GM03348 (cell line): ENCODE measurements at regions not wholly inside any gene's neighbourhood (a gene's known extent, or its start where the extent isn't known, plus 50 kb on each side); places are given as distances from the start of the nearest gene placed in this dataset.
"Not testable (repeated sequence)": the region's sequence is repeated elsewhere in the genome, so short reads cannot be mapped to it uniquely, and the experiment has no call there.

Experiments
- DNase-seq: peaks from one replicate; pipeline ENCODE4 v3.0.0; 2012; ENCODE audit warnings: low spot score

DNA sequence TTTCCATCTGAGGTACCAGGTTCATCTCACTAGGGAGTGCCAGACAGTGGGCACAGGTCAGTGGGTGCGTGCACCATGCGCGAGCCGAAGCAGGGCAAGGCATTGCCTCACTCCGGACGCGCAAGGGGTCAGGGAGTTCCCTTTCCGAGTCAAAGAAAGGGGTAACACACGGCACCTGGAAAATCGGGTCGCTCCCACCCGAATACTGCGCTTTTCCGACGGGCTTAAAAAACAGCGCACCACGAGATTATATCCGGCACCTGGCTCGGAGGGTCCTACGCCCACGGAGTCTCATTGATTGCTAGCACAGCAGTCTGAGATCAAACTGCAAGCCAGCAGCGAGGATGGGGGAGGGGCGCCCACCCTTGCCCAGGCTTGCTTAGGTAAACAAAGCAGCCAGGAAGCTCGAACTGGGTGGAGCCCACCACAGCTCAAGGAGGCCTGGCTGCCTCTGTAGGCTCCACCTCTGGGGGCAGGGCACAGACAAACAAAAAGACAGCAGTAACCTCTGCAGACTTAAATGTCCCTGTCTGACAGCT lies 242.5 kb downstream of the CYLC2 start:
- not testable (repeated sequence) for DNase-seq

DNA sequence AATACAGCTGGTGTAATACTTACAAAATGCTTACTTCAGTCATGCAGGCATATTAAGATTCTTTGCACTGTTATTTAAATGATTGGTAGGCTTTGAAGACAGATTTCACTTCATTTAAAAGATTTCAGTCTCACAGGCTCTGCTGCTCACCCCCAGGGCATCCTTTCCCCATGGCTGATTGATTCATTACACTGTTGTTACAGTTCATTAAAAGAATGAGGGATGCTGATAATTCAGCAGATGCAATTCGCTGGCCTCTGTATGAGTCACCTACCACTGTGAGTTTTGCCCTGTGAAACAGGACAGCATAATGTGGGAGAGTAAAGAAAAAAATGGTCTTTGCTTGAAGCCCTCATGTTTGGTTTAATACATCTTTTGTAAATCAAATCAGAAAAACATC lies 246.9 kb downstream of the CYLC2 start:
- DNase-seq, result no peak

DNA sequence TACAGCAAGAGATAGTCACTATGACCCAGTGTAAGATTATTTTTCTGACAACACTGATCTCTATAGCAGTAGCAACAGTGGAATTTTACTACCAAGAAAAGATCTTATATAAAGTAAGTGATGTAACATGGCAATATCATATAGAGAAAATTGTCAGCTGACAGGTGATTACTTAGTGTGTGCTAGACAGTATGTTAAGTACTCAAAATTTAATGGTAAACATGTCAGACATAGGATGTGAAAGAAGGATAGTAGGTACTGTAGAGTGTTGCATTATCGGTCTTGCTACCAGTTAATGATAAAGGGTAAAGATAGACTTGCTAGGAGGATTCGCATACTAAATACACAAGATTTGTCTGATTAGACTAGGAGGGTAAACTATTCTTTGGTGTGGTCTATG lies 247.4 kb downstream of the CYLC2 start:
- DNase-seq, result no peak

DNA sequence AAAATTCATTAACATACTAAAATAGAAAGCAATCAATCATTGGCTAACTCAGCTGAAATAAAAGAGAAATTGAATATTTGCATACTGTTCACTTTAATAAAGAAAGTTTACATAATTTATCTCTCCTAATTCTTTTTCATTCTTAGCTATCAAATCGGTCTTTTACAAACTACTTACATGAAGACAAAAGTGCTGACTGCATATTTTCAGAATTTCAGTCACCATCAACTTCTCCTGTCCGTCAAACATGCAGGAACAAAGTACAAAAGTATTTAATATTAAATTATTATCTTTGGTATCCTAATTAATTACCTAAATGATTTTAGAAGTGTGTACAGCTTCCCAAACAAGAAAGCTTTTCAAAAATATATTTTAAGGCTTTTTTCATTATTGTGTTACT lies 248.4 kb downstream of the CYLC2 start:
- no peak for DNase-seq

DNA sequence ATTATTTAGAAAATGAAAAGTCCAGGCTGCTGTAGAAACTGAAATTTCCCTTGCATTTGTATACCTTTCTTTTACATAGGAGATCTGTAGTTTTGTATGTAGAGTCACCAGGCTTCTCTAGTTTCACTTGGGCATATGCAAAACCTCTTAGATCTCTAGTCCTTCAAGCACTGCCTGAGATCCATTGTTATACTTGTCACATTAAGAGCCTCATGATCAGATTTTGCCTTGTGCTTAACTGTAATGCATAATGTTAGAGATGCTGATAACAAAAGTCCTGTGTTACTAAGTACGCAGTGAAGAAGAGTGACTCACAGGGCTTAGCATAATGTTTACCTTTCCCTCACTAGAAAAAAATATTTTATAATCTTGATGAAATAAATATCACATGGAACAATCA lies 250.2 kb downstream of the CYLC2 start:
- DNase-seq, result no peak

DNA sequence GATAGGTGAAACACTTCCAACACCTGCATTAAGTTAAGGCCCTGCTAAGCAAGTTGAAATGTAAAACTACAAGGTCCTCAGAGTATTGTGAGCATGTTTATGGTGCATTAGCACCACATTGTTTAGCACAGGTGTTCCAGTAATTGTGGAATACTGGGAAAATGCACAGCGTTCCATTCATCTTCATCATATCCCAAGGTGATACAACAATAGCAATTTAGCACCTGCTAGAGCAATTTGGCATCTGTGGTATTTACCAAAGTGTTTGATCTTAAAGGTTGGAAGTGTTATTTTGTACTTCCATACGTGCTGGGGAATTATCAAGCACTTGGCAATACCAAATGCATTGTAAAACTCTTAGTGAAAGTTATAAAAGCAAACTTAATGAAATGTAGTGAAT lies 266.8 kb downstream of the CYLC2 start:
- no peak for DNase-seq

DNA sequence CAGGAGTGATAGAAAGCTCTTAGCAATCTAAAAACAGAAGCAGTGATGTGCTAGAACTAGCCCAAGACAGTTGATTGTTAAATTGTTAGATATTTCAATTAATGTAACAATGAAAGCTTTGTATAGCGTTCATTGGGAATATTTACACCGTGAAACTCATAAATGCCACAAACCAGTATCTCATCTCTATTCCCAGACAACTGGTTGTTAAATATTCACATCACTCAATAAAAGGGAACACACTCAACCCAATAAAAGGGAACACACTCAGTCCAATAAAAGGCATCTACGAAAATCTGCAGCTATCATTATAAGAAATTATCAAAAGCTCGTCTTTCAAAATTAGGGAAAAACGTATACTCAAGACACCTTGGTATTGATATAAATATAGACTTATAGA lies 270.9 kb downstream of the CYLC2 start:
- no peak for DNase-seq

DNA sequence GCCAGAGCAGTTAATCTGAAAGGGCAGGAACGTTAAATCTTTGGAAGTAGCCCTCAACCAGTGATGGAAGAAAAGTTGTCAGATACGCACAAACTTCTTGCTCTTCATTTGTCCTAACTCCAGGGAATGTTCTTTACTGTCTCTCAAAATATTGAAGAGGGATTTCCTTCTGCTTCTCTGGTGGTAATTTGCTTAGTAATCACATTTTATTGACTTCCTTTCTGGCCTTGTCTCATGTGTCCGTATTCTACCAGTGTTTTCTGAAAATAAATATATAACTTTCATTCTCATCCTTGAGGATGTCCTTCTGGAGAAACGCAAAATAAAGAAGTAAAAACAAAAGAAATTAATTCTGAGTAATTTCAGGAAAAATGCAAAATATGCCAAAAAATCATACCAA lies 282.1 kb downstream of the CYLC2 start:
- DNase-seq, result no peak

DNA sequence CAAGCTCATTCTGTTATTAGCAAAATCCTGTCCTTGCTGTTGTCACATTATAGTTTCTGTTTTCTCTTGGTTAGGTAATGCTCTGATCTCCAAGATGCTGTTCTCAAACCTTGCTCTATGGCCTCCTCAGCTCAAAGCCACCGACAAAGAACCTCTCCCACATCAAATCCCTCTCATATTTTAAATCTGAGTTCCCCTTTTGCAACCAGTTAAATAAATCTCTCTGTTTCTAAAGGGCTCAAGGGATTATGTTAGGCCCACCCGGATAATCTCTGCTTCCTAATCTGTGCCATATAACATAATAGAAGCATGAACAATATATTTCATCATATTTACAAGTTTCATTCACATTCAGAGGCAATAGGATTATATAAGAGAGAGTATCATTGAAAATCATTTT lies 286.0 kb downstream of the CYLC2 start:
- no peak for DNase-seq

DNA sequence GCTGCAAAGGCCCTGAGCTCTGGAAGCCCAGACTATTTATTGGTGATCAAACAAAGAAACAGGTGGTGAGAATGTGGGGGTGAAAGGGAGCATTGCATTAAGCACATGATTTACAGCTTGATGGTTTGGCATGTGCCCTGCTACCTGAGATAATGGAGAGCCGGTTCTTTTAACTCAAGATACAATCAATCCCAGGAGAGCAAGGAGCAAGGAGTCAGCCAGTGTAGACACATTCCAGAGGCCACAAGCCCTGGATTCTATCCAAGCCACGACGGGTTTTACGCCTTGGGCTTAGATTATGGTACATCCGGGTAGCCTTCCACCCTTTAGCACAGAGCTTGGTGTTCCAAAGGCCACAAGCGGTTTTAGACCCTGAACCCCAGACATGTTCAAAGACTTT lies 292.2 kb downstream of the CYLC2 start:
- DNase-seq, result no peak

DNA sequence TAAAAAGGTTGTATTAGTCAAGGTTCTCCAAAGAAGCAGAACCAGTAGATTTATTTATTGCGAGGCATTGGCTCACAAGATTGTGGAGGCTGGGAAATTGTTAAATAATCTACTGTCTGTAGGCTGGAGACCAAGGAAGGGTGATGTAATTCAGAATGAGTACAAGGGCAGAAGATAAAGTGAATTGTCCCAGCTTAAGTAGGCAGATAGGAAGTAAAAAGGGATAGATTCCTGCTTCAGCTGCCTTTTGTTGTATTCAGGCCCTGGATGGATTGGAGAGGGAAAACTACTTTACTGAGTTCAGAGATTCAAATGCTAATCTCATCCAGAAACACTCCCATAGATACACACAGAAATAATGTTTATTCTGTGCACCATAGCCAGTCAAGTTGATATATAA lies 301.1 kb downstream of the CYLC2 start:
- no peak for DNase-seq

DNA sequence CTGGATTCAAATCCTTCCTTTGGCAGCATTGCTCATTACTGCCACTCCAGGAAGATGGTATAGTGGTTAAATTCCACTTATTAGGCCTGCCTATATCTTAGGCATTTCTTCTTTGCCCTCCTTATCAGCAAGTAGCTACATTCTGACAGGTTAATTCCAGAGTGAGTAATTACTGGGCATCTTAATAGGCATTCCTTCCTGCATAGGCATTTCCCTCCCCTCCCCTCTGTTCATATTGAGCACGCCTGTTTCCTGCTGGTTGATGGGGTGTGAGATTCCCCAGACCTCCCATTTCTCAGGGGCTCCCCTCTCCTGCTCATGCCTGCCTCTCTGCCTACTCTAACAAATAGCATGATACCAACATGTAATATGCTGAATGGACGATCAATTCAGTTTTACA lies 305.9 kb downstream of the CYLC2 start:
- no peak for DNase-seq

DNA sequence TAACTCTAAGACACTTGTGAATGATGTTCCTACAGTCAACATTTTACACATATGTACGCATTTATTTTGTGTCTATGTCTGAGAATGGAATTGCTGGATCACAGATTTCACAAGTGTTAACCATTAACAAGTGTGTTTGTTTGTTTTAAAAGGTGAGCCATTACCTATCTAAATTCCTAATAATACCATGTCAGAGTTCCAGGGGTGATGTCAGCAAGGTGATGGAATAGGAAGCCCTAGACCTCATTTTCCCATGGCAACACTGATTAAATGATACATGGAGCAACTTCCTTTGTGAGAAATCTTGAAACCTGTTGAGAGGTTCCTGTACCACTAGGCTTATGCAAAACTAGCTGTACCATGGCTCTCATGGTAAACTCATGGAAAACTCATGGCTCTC lies 309.7 kb downstream of the CYLC2 start:
- DNase-seq, result no peak

DNA sequence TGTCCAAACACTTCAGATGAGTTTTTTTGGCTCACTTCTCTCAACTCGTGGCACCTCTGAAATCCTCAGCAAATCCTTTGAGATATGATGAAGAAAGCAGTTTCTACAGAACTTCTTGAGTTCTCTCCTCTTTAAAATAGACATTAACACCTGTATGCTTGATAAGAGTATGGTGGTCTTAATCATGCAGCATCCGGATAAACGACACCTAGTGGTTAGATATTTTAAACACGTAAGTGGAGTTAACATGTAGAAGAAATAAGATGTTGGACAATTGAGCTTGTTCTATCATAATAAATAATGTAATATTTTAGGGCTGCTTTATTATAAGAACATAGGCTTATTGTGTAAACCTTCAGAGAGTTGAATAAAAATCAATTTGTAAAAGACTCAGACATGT lies 324.8 kb downstream of the CYLC2 start:
- DNase-seq, result no peak

DNA sequence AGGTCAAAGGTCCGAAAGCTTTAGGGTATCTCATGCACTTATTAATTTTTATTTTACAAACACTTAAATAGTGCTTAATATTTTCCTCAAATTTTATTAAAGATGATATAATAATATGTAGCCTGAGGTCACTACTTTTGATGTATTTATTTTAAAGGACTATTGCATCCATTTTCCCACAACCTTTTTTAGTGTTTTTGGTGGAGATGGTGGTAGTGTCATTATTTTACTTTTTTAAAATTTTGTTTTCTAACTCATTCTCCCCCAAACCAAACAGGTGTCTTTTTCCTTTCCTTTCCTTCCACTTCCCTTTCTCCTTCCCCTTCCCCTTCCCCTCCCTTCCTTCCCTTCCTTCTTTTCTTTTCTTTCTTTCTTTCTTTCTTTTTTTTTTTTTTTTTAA lies 328.6 kb downstream of the CYLC2 start:
- no peak for DNase-seq

DNA sequence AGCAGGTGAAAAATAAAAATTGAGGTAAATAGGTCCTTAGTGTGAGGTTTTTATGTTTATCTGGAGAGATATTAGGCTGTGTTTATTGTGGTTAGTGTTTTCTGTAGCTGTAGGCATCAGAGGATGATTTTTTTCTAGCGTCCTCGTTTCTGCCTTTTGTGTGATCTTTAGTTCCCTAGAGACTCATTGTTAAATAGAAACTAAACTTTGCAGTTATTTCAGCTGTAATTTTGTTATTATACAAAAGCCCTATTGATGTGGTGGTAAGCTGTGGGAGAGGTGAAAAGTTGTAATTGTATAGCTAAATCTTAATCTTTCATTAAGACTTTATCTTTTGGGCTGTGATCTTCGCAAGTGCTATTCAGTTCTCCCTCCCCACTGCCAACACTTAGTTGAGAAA lies 340.3 kb downstream of the CYLC2 start:
- no peak for DNase-seq

DNA sequence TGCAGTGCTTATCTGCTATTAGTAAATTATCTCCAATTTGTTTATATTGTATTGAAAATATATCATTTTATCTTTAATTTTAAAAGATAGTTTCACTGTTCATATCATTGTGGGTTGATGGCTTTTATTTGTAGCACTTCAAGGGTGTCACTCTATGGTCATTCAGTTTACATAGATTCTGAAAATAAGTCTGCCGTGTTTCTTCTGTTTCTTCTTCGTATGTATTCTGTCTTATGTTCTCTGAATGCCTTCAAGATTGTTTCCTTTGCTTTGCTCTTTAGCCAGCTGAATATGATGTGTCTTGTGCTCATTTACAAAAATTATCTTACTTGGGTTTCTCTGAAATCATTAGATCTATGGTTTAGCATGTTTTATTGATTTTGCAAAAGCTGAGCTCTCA lies 359.9 kb downstream of the CYLC2 start:
- DNase-seq, result no peak

DNA sequence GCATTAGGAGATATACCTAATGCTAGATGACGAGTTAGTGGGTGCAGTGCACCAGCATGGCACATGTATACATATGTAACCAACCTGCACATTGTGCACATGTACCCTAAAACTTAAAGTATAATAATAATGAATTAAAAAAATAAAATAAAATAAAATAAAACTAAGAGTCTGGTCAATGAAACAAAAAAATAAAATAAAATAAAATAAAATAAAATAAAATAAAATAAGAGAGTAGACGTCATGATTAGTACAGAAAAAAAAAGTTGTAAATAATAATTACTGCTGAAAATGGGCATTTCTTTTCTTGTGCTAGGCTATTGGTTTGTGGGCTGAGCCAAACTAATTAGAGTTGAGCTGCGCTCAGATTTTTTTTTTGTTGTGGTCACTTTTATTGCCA lies 362.8 kb downstream of the CYLC2 start:
- DNase-seq, result not testable (repeated sequence)

DNA sequence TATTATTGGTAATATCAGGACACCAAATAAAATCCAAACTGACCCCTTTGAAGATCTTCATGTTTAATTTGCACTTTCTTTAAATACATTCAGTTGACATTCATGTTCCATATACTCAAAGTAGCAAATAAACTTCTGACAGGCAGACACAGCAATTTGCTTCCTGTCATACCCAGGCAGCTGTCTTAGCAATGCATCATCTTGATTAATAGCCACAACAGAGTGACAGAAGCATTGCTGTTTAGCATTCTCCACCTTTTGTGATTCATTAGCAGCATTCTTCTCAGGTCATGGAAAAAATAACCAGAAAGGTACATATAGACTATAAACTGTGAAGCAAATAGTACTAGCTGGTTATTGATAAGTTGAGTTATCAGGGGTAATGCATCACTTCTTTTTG lies 366.8 kb downstream of the CYLC2 start:
- no peak for DNase-seq

DNA sequence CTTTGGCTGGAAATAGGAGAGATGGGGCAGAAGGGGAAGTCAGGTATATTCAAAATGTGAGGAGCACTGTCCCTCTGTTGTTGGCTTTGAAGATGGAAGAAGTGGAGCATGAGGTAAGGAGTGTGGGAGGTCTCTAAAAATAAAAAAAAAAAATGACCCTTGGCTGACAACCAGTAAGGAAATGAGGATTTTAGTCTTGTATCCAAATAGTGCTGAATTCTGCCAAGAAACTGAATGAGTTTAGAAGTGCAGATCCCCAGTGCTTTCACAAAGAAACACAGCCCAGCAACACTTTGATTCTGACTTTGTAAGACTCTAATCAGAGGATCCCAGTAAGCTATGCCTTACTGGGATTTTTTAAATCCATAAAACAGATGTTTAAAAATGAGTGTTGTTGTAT lies 367.9 kb downstream of the CYLC2 start:
- DNase-seq, result no peak

DNA sequence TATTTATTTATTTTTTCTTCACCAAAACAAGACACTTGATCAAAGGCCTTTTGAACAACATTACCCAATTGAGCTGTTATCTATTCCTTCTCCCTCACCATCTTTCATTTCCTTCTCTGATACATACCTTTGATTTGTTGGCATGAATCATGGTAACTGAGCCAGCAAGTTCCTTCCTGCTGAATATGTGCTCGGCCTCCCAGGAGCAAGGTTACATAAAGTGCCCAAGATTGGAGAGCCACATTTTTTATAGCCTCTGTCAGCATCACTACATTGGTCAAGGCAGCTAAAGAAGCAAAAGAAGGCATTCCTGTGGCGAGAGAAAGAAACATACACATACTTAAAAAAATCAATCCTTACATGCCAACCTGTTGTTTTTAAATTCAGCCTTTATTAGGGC lies 369.6 kb downstream of the CYLC2 start:
- no peak for DNase-seq

DNA sequence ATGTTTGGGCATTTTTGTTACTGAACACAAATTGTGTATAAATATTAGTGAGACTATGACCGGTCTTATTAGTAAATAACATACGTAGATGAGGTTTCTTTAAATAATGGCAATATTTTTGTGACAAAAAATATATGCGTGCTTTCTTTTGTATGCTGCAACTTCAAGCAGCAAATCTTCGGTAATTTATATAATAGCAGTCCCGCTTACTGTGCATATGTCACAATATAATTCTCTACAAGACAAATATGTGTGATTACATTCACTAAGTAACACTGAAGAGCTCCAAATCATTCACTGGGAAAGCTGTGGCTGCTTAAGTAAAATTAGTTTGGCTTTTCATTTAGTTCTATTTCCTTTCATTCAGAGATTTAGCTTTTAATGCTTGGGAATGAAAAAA lies 376.0 kb downstream of the CYLC2 start:
- no peak for DNase-seq

DNA sequence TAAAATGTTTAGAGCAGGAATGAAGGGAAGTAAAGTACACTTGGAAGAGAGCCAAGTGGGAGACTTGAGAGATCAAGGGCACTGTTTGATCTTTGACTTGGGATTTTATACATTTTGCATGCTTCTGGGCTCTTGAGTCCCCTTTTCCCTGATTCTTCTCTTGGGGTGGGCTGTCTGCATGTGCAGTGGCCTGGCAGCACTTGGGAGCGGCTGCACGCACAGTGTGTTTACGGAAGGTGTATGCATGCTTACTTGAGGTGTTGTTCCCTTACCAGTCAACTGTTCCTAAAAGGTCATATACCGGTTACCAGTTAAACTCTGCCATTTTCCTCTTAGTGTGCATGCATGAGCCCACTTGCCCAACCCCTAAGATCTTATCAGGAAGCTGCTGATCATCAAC lies 377.7 kb downstream of the CYLC2 start:
- DNase-seq, result no peak

DNA sequence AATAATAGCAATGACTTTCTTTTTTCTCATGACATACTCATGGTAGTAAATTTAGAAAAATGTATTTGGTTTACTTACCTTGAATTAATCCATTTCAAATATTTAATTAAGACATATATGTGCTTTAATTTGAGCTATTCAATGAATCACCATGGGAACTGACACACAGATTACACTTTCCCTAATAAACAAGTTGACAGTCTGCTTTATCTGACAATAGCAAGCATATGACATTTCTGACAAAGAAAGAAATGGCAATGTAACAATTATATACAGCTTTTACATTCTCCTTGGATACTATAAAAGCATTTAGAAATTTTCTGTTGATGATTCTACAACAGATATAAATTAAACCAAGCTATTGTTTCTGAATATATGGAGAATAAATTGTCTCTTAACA lies 382.5 kb downstream of the CYLC2 start:
- no peak for DNase-seq
